GM23248 (cell line): ENCODE measurements at regions not wholly inside any gene's neighbourhood (a gene's known extent, or its start where the extent isn't known, plus 50 kb on each side); places are given as distances from the start of the nearest gene placed in this dataset.

Source experiments
- EZH2 ChIP-seq: fragments of 200-600 bp; sonication (generic); IDR thresholded peaks from 2 replicates; pipeline ENCODE4 v1.6.1; 2018; ENCODE audit warnings: antibody characterized with exemption, mild to moderate bottlenecking; ENCODE audit not compliant: insufficient read depth, poor library complexity, severe bottlenecking
- EZH2phosphoT487 ChIP-seq: fragments of 200-600 bp; sonication (generic); IDR thresholded peaks from 2 replicates; pipeline ENCODE4 v1.6.1; 2018; ENCODE audit warnings: antibody characterized with exemption, moderate library complexity, mild to moderate bottlenecking, low read depth; ENCODE audit not compliant: insufficient read depth

- TF ChIP-seq EZH2 (no peak), EZH2phosphoT487 (no peak)
Measured at GRCh38 chr10:84706875-84707274, 378.5 kb downstream of the CCSER2 start.
